ENCODE measurements at regions not wholly inside any gene's neighbourhood (a gene's known extent, or its start where the extent isn't known, plus 50 kb on each side); places are given as distances from the start of the nearest gene placed in this dataset.
A peak's percentile ranks its signal among the peaks of the same experiment; 100 is the strongest.

DNA sequence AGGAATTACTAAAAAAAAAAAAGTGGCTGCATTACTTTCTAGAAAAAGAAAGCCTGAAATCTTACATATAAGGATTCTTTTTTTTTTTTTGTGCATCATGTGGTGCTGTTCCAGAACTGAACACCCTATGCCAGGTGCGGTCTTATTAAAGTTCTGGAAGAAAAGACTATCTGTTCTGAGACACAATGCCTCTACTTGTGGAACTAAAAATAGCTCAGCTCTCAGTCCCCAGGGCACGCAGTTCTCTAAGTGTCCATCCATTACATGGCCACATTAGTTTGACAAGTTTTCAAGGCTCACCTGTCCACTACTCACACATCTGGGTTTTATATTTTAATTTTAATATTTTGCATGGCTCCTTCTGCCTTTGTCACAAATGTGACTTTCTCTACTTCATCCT is 126.6 kb upstream of the ADAMTS9 start:
- TF ChIP-seq POLR2A (IDR thresholded peaks at IDR 0.05): no peak
- TF ChIP-seq CTCF (IDR thresholded peaks at IDR 0.05): no peak
- TF ChIP-seq POLR2AphosphoS5 (IDR thresholded peaks at IDR 0.05): peak; percentile 49
